SK-N-MC (cell line): ENCODE measurements at regions not wholly inside any gene's neighbourhood (a gene's known extent, or its start where the extent isn't known, plus 50 kb on each side); places are given as distances from the start of the nearest gene placed in this dataset.

Experiments used
- DNase-seq: peaks from one replicate; pipeline ENCODE4 v3.0.0-alpha.2; 2011; ENCODE audit warnings: low read depth, low spot score
- H3K27ac ChIP-seq: fragments of 200-600 bp; sonication (generic); 2 replicates; pipeline ENCODE4 v1.5.1; 2016; ENCODE audit warnings: mixed run types
- H3K36me3 ChIP-seq: fragments of 200-600 bp; sonication (generic); 2 replicates; pipeline ENCODE4 v1.6.1; 2017; ENCODE audit warnings: antibody characterized with exemption, low read length, mixed read lengths; ENCODE audit not compliant: insufficient read depth
- H3K4me3 ChIP-seq: fragments of 200-600 bp; sonication (generic); 2 replicates; pipeline ENCODE4 v1.5.1; 2016
- H3K9ac ChIP-seq: fragments of 200-600 bp; sonication (generic); 2 replicates; pipeline ENCODE4 v1.8.0; 2017; ENCODE audit warnings: mixed run types, mixed read lengths; ENCODE audit not compliant: insufficient read length
- H3K9me3 ChIP-seq: fragments of 200-600 bp; sonication (generic); 2 replicates; pipeline ENCODE4 v1.6.1; 2017; ENCODE audit warnings: low read depth, mild to moderate bottlenecking, antibody characterized with exemption, low read length, moderate library complexity, mixed read lengths
- EZH2 ChIP-seq: fragments of 200-600 bp; sonication (generic); IDR thresholded peaks from one replicate; pipeline ENCODE4 v1.6.1; 2017; ENCODE audit warnings: antibody characterized with exemption
- FOXP2 ChIP-seq: optimal IDR thresholded peaks from 2 replicates; pipeline ENCODE3; 2011; ENCODE audit warnings: mild to moderate bottlenecking, moderate library complexity; ENCODE audit not compliant: insufficient read depth; ENCODE audit errors: extremely low read length, control extremely low read depth
- POLR2AphosphoS5 ChIP-seq: IDR thresholded peaks from 2 replicates; pipeline ENCODE4 v1.6.1; 2012; ENCODE audit warnings: mild to moderate bottlenecking, low read depth, low read length, borderline replicate concordance

DNA sequence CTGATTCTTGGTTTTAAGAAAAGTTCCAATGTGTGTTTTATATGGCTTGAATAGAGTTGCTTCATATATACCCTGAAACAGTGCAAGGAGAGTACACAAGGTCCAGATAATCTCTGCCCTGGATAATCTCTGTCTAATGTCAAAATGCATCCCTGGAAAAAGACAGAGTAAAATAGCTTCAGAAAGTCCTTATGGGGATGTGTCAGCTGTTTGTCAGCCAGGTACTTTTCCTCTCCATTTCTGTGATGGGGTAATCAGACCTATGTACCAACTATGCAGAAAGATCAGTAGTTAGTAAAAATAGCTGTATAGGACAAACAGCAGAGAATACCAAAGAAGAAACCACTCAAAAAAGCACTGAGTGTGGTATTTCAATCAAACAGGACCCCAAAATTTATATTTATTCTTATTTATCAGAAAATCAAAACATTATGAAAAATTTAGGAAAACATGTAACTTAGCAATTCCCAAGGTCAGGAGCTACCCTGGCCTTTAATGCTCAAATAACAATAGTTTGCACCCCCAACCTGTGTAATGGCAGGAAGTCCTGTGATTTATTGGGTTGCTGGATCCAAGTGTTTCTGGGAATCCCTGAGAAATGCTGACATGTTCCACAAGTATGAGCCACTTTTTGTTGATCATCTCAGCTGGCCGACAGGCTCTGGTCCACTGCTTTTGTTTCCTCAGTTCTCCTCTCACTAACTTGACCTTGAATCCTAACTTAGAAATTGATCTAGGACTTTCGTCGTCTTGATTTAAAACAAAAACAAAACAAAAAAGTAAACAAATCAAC, 69.6 kb downstream of the MDH1 start:
- no peaks in the 10 kb centered on the region for H3K36me3 ChIP-seq
- no peak overlapping the region for H3K27ac ChIP-seq
- no peak for DNase-seq
- TF ChIP-seq EZH2, result no peak
- no peak for TF ChIP-seq FOXP2
- TF ChIP-seq POLR2AphosphoS5, result no peak
- H3K9me3 ChIP-seq, result no peaks in the 10 kb centered on the region
- no peak overlapping the region for H3K4me3 ChIP-seq
- no peak overlapping the region for H3K9ac ChIP-seq

- DNase-seq, result no peak
- TF ChIP-seq POLR2AphosphoS5, result no peak
- no peak for TF ChIP-seq EZH2
- no peak for TF ChIP-seq FOXP2
- H3K4me3 ChIP-seq, result no peak overlapping the region
- no peak overlapping the region for H3K9ac ChIP-seq
- no peak overlapping the region for H3K27ac ChIP-seq
- no peaks in the 10 kb centered on the region for H3K36me3 ChIP-seq
- no peaks in the 10 kb centered on the region for H3K9me3 ChIP-seq
Observed at GRCh38 chr2:63660060-63660459, 71.3 kb downstream of the MDH1 start.

DNA sequence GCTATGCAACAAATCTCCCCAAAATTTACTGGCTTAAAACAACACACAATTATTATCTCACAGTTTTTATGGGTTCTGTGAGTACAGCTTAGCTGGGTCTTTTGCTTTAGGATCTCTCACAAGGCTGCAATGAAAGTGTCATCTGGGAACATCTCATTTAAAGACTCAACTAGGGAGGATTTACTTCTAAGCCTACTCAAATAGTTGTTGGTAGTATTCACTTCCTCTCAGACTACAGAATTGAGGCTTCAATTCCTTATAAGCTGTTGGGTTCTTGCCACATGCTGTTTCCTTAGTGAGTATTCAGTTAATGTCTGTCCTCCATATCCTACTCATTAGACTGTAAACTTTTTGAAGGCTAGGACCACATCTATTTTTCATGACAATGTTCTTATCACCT, 72.3 kb downstream of the MDH1 start:
- TF ChIP-seq FOXP2, result no peak
- TF ChIP-seq POLR2AphosphoS5, result no peak
- TF ChIP-seq EZH2, result no peak
- DNase-seq, result no peak
- H3K9ac ChIP-seq, result no peak overlapping the region
- H3K36me3 ChIP-seq, result no peaks in the 10 kb centered on the region
- no peak overlapping the region for H3K27ac ChIP-seq
- H3K9me3 ChIP-seq, result no peaks in the 10 kb centered on the region
- H3K4me3 ChIP-seq, result no peak overlapping the region

DNA sequence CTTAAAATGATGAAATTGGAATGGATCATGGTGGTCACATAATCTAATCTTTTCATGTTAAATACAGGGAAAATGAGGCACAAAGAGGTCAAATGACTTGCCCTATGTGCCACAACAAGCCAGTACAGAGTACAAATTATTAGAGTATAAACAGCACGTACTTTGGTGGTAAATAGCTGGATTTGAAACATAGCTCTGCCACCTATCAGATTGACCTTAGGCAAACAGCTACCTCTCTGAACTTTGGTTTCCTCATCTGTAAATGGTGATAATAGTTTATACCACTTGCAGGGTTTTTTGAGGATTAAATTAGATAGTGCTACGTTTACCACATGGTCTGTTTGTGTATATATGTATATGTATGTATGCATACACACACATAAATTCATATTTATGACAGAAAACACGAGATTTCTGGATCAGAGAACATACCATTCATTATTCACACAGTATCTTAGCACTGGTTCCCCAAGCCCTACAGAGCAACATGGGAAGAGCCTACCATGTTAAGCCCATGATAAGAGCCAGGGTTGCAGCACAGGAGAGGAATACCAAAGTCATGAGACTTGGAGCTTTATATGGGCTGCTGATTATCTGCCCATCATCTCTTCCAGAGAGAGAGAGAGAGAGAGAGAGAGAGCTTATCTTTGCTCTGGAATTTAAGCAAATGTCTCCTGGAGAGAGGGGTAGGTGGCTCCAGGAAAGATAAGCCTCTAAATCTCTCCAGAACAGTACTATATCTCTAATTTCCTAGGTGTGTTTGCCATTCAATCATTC, 73.5 kb downstream of the MDH1 start:
- TF ChIP-seq EZH2 (no peak), POLR2AphosphoS5 (no peak), FOXP2 (no peak)
- H3K36me3 ChIP-seq, result no peaks in the 10 kb centered on the region
- H3K9ac ChIP-seq, result no peak overlapping the region
- H3K4me3 ChIP-seq, result no peak overlapping the region
- no peak for DNase-seq
- no peak overlapping the region for H3K27ac ChIP-seq
- no peaks in the 10 kb centered on the region for H3K9me3 ChIP-seq

DNA sequence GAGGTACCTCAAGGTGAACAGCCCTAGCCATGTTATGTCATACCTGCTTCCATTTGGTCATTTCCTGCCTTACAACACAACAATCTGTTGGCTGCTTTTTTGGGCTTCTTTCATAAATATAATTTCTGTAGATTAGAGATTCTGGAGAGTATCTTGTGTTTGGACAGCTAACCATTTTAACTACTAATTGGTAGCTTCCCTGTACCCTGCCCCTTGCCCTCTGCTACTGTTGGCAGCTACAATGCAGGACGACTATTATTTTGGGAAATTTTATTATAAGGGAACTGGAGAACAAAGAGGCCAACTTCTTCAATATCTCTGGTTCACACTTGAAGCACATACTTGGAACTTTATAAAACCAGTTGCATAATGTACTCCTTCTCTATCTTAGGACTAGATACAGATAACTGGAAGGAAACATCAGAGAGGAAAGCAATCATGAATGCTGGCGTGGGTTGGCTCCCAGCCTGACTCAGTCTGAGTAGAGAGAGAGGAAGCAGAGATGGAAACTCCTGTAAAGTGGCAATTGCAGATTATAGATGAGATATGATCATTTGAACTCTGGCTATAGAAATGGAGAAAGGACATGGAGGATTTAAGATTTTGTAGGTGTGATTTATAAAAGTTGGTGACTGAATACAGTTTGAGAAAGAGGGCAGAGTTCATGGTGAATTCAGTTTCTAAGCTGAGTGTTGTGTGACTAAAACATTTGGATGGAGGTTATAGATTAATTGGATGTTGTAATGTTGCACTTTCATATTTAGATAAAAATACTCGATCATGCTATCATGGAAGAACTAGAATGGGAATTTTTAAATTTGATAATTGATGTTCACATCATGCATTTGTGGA, 74.5 kb downstream of the MDH1 start:
- H3K4me3 ChIP-seq, result no peak overlapping the region
- no peak for DNase-seq
- H3K9me3 ChIP-seq, result no peaks in the 10 kb centered on the region
- no peak overlapping the region for H3K27ac ChIP-seq
- H3K36me3 ChIP-seq, result no peaks in the 10 kb centered on the region
- TF ChIP-seq FOXP2 (no peak), POLR2AphosphoS5 (no peak), EZH2 (no peak)
- no peak overlapping the region for H3K9ac ChIP-seq

GRCh38 chr2:63665091-63665490, 76.3 kb downstream of the MDH1 start:
- H3K9me3 ChIP-seq, result no peaks in the 10 kb centered on the region
- 0 out of 2 replicates have a peak overlapping the region, but pooled peaks have one; percentile 92 for H3K27ac ChIP-seq
- H3K36me3 ChIP-seq, result no peaks in the 10 kb centered on the region
- no peak overlapping the region; the same call in 1 of the 2 replicates for H3K4me3 ChIP-seq
- H3K9ac ChIP-seq, result no peak overlapping the region
- TF ChIP-seq POLR2AphosphoS5 (no peak), EZH2 (no peak), FOXP2 (no peak)
- no peak for DNase-seq

DNA sequence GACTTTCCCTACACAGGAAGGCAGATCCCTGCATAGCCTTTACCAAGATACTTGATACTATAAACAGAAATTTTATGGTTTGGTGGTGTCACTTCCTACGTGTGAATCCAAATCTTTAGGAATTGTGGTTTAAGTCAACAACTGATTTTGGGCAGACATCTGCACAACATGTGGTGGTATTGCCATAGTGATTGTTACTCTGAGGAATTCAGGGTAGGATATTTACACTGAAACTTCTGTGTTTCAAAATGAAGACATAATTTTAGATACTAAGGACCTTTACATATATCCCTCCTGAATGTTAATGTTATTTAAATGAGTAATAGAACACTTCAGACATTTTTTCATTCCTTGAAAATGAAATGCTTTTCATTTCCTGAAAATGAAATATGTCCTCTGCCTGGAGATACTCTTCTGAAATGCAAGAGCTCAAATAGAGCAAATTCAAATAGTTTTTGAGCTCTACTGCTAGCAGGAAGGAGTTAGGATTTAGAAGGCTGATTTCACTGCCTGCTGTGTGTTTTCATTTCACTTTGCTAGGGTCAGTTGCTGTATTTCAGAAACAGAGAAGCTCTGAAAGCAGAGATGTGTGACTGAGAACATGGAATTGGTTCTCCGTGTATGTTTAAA, 77.2 kb downstream of the MDH1 start:
- Histone ChIP-seq H3K4me3 (peak overlapping the region; percentile 56), H3K9me3 (no peaks in the 10 kb centered on the region), H3K36me3 (no peaks in the 10 kb centered on the region), H3K27ac (peak overlapping the region; percentile 92), H3K9ac (peak overlapping the region; percentile 4)
- TF ChIP-seq POLR2AphosphoS5 (no peak), EZH2 (no peak), FOXP2 (no peak)
- DNase-seq, result peak; percentile 42

- no peaks in the 10 kb centered on the region for H3K36me3 ChIP-seq
- TF ChIP-seq FOXP2 (no peak), EZH2 (no peak), POLR2AphosphoS5 (no peak)
- no peaks in the 10 kb centered on the region for H3K9me3 ChIP-seq
- peak overlapping the region; percentile 56; the same call in 1 of the 2 replicates for H3K4me3 ChIP-seq
- H3K27ac ChIP-seq, result peak overlapping the region; percentile 34; the same call in 1 of the 2 replicates
- no peak for DNase-seq
- no peak overlapping the region for H3K9ac ChIP-seq
Observed at GRCh38 chr2:63667132-63667700, 78.5 kb downstream of the MDH1 start.
